Activated CD4-positive, alpha-beta T cell treated with anti-CD3 and anti-CD28 coated beads for 24 hours (primary cell): ENCODE measurements at regions not wholly inside any gene's neighbourhood (a gene's known extent, or its start where the extent isn't known, plus 50 kb on each side); places are given as distances from the start of the nearest gene placed in this dataset.

Source experiments
- DNase-seq, 2 donors: peaks; one replicate each; pipeline ENCODE4 v3.0.0-alpha.2; 2020; ENCODE audit warnings: low read depth in 2 of 2

GRCh38 chr20:52490711-52491430 lies 299.3 kb upstream of the ZFP64 start:
- no peak for DNase-seq

DNA sequence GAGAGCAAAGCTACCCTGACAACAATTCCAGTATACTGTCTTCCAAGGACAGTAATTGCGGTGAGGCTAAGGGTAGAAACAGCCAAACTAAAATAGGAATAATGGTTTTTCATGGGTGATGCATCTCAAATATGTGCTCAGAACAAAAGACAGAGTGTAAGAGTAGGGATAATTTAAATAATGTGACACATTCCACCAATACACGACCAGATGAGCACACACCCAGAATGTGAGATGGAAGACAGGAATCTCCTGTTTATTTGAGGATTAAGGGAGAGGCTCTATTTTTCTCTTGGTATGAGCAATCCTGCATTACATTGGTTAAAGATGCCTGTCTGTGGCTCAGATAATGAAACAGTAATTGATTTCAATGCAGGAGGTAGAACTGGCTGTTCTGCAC lies 292.9 kb upstream of the ZFP64 start:
- DNase-seq = no peak

DNA sequence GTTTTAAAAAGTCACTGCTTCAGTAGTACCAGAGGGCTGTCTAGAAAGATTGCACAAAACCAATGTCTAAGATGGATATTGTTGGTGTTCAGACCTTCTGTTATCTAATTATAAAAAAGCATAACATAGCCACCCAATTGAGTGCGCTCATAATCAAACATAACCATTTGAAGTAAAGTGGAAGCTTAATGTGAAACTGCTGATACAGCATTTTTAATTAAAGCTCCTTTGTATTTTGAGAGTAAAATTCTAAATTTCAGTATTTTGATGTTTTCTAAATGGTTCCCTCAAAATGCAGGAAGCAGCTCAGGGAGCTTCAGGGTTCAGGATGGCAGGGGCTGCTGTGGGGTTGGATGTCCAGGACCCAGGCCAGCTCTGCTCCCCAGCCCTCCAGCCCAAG lies 291.8 kb upstream of the ZFP64 start:
- DNase-seq = no peak

- DNase-seq = no peak
Measured at GRCh38 chr20:52482044-52482443, 290.5 kb upstream of the ZFP64 start.

DNA sequence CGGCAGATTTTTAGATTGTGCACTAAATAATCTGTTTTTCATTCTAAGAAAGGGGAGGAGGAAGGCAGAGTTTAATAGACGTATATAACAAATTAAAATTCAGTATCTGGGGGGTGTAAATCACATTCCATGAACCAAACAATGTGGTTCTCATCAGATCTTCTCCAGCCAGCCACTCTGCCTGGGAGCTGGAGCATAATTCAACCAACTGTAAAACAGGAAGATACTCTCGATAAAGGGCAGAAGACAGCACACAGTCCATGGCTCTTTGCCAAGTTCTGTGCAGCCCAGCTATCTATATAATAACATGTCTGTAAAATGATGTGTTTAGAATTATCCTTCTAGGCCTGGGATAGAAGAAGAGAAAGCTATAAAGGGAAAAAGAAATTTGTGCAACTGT lies 289.9 kb upstream of the ZFP64 start:
- DNase-seq = no peak

DNA sequence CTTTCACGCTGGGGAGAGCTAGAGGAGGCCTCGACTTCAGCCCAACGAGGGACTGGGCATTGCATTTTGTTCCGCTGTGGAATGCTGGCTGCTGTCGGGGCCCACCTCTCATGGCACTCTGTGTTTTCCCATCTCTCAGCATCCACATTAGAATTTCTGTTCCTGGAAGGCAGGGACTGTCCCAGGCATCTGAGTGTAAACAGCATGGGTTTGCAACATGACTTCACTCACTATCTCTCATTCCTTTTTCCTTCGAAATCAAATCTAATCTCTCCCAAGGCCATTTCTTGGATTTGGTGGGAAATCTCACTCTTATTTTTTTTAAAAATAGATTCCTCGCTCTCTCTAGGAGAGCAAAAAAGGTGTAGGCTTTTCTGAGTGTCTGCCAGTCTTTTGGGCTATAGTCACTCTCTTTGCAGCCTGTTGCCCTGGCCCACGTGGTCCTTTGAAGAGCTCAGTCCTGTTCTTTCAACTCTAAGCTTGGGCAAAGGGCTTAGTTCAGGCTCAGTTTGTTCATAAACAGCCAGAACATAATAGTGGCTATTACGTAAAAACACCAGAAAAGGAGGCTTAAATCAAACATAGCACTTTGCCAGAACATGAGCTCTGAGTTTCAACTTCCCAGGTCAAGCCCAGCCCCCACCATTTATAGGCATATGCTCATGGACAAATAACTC lies 284.6 kb upstream of the ZFP64 start:
- no peak for DNase-seq

DNA sequence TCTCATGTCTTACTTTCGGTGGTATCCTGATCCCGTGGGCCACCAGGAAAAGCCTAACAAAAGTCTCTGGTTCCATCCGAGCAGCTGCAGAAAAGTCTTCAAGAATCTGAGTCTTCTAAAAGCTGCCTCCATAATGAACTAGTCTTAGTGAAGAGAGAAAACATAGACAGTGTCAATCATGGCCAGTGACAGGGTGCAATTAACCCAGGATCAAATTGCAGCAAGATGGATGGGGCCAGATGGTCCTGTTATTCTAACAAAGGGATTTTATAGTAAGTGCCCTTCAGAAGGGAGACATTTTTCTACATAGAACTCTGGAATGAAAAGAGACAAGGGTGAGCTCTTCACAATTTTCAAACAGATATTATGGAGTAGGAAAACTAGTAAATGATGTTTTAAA lies 281.6 kb upstream of the ZFP64 start:
- DNase-seq = no peak

DNA sequence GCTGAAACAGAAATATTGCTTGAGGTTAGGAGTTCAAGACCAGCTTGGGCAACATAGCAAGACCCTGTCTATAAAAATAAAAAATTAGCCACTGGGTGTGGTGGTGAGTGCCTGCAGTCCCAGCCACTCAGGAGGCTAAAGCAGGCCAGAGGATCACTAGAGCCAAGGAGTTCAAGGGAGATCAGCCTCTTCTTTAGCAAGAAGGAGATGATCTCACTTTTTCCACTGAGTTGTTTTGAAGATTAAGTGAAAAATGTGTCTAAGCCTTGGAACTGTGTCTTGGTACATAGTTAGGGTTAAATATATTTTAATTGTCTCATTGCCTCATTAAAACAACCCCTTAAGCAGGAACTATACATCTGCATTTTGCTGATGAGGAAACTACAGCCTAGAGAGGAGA lies 279.0 kb upstream of the ZFP64 start:
- DNase-seq = no peak

DNA sequence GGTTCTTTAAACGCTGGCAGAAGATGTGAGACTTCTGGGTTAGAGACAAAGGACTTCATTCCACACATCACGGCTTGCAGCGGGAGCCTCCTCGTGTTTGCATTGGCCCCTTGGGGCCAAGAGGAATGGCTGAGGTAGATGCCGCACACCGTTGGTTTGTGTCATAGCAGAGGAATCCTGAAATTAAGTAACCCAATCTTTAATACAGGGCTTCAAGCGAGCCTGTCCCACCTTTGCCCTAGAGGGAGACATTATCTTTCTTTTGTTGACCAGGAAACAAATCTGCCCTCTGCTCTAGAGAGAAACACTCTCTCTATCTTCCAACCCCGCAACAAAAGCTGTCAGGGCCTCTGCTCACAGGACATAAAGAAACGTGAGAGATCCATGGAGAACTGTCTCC lies 277.5 kb upstream of the ZFP64 start:
- no peak for DNase-seq

DNA sequence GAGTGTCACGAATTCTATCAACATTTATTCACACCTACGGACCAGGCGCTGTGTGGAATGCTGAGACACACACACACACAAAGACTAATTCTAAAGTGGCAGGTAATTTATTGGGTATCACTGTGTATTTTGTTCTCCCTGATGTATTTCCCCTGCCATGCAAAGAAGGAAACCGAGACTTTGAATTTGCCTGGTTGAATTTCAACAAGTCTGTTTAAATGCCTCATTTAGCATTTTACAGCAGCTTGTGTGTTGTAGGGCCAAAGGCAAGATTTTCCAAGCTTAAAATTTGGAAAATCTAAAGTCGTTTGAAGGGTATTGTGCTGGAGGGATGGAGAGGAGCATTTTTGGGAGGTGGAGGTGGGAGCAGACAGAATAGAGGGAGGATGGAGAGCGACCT lies 274.4 kb upstream of the ZFP64 start:
- DNase-seq = no peak

DNA sequence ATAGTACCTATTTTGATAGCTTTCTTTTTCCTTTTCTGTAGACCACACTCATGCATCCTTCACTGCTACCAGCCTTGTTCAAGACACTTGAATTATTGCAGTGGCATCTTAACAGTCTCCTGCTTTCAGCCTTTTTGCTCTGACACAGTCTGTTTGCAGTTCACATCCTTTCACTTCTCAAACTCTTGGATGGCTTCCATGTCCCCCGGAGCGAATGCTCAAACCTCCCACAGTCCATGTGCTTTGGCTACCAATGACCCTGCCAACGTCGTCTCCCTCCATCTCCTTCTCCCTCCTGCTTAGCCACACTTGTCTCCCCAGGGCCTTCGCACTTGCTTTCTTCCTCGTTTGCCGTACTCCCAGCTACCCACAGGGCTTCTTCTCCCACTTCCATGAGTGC lies 270.0 kb upstream of the ZFP64 start:
- no peak for DNase-seq

GRCh38 chr20:52459150-52459549 lies 267.6 kb upstream of the ZFP64 start:
- no peak for DNase-seq

GRCh38 chr20:52457826-52458225 lies 266.2 kb upstream of the ZFP64 start:
- DNase-seq = no peak

DNA sequence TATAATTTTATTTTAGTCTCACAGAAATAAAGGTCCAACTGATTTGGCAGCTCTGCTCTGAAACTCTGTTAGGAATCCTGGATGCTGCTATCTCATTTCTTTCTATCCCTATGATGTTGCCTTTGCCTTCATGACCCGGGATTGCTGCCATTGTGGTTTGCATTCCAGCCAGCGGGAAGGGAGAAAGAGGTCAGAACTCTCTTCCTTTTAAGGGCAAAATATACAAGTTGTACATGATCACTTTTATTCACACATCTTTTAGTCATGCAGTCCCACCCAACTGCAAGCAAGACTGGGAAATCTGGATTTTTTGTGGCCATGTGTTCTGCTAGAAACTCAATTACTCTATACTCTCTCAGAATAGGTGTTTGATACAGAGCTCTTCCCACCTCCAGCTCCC lies 263.1 kb upstream of the ZFP64 start:
- DNase-seq = no peak

DNA sequence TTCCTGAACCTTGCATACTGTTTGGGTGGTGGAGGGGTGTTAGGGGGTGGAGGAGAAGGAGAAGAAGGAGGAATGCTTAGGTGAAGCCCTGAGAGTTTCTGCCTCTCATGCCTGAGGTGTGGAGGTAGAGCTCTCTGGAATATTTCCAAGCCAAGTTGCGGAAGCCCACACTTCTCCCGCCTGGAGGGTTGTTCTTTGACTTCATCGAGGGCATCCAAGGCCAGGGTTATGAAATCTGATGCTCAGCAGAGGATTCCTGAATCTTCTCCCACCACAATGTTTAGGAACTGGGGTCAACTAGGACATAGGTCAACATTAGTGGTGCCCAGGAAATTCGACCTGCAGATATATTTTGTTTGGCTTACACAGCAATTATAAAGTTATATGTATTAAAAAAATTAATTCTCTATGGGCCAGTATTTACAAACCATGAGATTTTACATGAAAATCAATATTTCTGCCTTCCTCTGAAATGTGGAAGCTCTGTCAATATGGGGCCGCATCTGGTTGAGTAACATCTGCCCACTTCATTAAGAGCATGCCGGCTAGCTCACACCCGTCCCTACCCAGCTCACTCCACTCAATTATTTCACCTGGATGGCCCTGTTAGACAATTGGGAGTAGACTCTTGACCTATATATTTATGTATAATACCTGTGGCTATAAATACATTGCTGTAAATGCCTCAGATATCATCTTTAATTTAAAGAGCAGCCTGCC lies 257.1 kb upstream of the ZFP64 start:
- no peak for DNase-seq

DNA sequence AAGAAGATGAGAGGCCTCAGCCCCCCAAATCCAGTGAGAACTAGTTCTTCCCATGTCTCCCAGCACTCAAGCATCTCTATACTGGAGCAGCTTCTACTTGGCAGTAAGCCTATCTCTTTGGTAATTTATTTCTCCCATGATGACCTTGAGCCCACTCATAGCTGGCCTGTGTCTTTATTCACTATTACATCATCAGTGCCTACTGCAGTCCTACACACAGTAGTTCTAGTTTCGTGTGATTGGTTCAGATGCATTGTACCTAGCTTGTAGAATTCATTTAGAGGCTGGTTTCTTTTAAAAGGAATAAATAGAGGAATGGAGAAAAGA lies 255.6 kb upstream of the ZFP64 start:
- no peak for DNase-seq

- no peak for DNase-seq
Measured at GRCh38 chr20:52446421-52447224, 255.0 kb upstream of the ZFP64 start.

- DNase-seq = no peak
Measured at GRCh38 chr20:52444455-52444854, 252.9 kb upstream of the ZFP64 start.

DNA sequence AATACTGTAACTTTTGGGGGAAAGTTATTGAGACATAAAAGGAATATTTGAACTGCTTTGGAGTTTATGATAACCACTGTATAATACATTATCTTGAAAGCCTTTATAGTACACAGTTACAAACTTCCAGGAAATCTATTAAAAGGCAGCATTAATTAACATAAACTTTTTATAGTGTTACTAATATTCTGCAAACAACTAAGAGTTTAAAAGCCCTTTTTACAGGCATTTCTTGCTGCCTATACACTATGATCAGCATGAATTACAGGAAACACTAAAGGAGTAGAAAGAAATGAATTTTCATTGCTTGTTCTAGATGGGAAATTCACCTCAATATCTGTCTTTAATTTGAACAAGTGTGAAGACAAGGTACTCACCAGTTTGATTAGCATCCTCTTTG lies 252.3 kb upstream of the ZFP64 start:
- DNase-seq = no peak

GRCh38 chr20:52441710-52442109 lies 250.1 kb upstream of the ZFP64 start:
- DNase-seq = no peak

GRCh38 chr20:52439375-52439774 lies 247.8 kb upstream of the ZFP64 start:
- DNase-seq = no peak

- no peak for DNase-seq
Measured at GRCh38 chr20:52438326-52438963, 246.9 kb upstream of the ZFP64 start.
